ENCODE measurements at regions not wholly inside any gene's neighbourhood (a gene's known extent, or its start where the extent isn't known, plus 50 kb on each side); places are given as distances from the start of the nearest gene placed in this dataset.

- TF ChIP-seq IRF3 (IDR thresholded peaks at IDR 0.05; ENCODE audit: low read depth, low read length) = no peak
- TF ChIP-seq CTCF (IDR thresholded peaks at IDR 0.05) = no peak
- no peak for TF ChIP-seq MXI1 (IDR thresholded peaks at IDR 0.05; ENCODE audit: low read depth, low read length)
- TF ChIP-seq FOXJ3 (CRISPR knock-in tag; IDR thresholded peaks at IDR 0.05) = peak; percentile 67
- peak; percentile 94 for TF ChIP-seq RCOR1 (IDR thresholded peaks at IDR 0.05; ENCODE audit: low read length)
- TF ChIP-seq SMC3 (IDR thresholded peaks at IDR 0.05; ENCODE audit: low read depth, low read length) = no peak
- peak; percentile 24; the same call in 1 of the 2 replicates for TF ChIP-seq TCF12 (IDR thresholded peaks at IDR 0.05)
- TF ChIP-seq GABPA (IDR thresholded peaks at IDR 0.05; ENCODE audit: low read depth) = no peak
- TF ChIP-seq POLR2AphosphoS5 (IDR thresholded peaks at IDR 0.05; ENCODE audit: low read depth, low read length) = no peak
- peak; percentile 16; the same call in 1 of the 2 replicates for TF ChIP-seq TEAD4 (IDR thresholded peaks at IDR 0.05; ENCODE audit: borderline replicate concordance, insufficient read depth)
- TF ChIP-seq RFX5 (IDR thresholded peaks at IDR 0.05; ENCODE audit: low read length) = no peak
- TF ChIP-seq CHD2 (IDR thresholded peaks at IDR 0.05; ENCODE audit: low read length, partially characterized antibody) = peak; percentile 33
- TF ChIP-seq ELF1 (IDR thresholded peaks at IDR 0.05) = no peak
- TF ChIP-seq EZH2phosphoT487 (IDR thresholded peaks at IDR 0.05; ENCODE audit: borderline replicate concordance, low read depth) = no peak
- TF ChIP-seq JUND (IDR thresholded peaks at IDR 0.05) = no peak
- no peak for TF ChIP-seq TAF1 (IDR thresholded peaks at IDR 0.05; ENCODE audit: borderline replicate concordance, low read depth, low read length)
- TF ChIP-seq NFIC (IDR thresholded peaks at IDR 0.05; ENCODE audit: borderline replicate concordance) = no peak
These were observed 993.6 kb upstream of the NXPH2 start (continued) for GRCh38 chr2:139773720-139774277.

GRCh38 chr2:139769633-139770032 is 989.4 kb upstream of the NXPH2 start:
- H3K27me3 ChIP-seq (ENCODE audit: insufficient read depth) = no peaks in the 10 kb centered on the region
- no peak overlapping the region for H3K27ac ChIP-seq (ENCODE audit: low read depth in 2 of 2, low read length in 1 of 2)
- TF ChIP-seq GATA2 (CRISPR knock-in tag; IDR thresholded peaks at IDR 0.05) (peak; percentile 23), ELF1 (IDR thresholded peaks at IDR 0.05) (no peak), RCOR1 (IDR thresholded peaks at IDR 0.05; ENCODE audit: low read length) (peak; percentile 35; the same call in 1 of the 2 replicates), NFIC (IDR thresholded peaks at IDR 0.05; ENCODE audit: borderline replicate concordance) (no peak), JUND (IDR thresholded peaks at IDR 0.05) (no peak), REST (IDR thresholded peaks at IDR 0.05; ENCODE audit: low read depth, low read length) (no peak), TEAD4 (IDR thresholded peaks at IDR 0.05; ENCODE audit: borderline replicate concordance, insufficient read depth) (no peak), GABPA (IDR thresholded peaks at IDR 0.05; ENCODE audit: low read depth) (no peak)
- WGBS (ENCODE audit: low lambda C conversion rate) = 5% methylated on average over 1 of the region's 1 CpG
- H3K79me2 ChIP-seq (ENCODE audit: insufficient read depth) = no peaks in the 10 kb centered on the region
- H3K9ac ChIP-seq = no peak overlapping the region
- no peak overlapping the region for H2AFZ ChIP-seq (ENCODE audit: low read depth)
- no peaks in the 10 kb centered on the region for H4K20me1 ChIP-seq (ENCODE audit: insufficient read depth)
- H3K4me1 ChIP-seq (ENCODE audit: control insufficient read depth in 1 of 2, insufficient read depth in 2 of 2, low read depth in 1 of 2, low read length in 1 of 2) = peaks cover 0 to 4% of the 10 kb centered on the region in 2 experiments; a peak in 2 of 4 replicates
- no peaks in the 10 kb centered on the region for H3F3A ChIP-seq (replicated peaks; ENCODE audit: insufficient read depth)
- POLR2A ChIA-PET = no interaction called here
- CTCF ChIA-PET = interaction anchor here (0.6 kb wide), 1 partner anchor 427 kb away, joined by 3 read pairs; no protein-coding TSS in a partner anchor
- no peak overlapping the region for H3K4me3 ChIP-seq (ENCODE audit: low read depth in 2 of 2, low read length in 1 of 2)
- H3K4me2 ChIP-seq = no peak overlapping the region
- no peaks in the 10 kb centered on the region for H3K36me3 ChIP-seq (replicated peaks in 1 of 2; ENCODE audit: control insufficient read depth in 1 of 2, insufficient read depth in 2 of 2, low read length in 1 of 2)
- DNase-seq = no peak
- H3K9me2 ChIP-seq = no peaks in the 10 kb centered on the region
- no peaks in the 10 kb centered on the region for H3K9me3 ChIP-seq

Measured in SK-N-SH (cell line).